H1 (cell line): ENCODE measurements at regions not wholly inside any gene's neighbourhood (a gene's known extent, or its start where the extent isn't known, plus 50 kb on each side); places are given as distances from the start of the nearest gene placed in this dataset.
A peak's percentile ranks its signal among the peaks of the same experiment; 100 is the strongest.

Experiments
- CBX5 ChIP-seq: fragments of 300-800, 300-1000 bp; sonication (generic); IDR thresholded peaks from 2 replicates; pipeline ENCODE4 v1.7.1; 2016; ENCODE audit warnings: antibody characterized with exemption, low read length, low read depth
- CBX8 ChIP-seq: fragments of 300-800, 300-1000 bp; sonication (generic); IDR thresholded peaks from 2 replicates; pipeline ENCODE4 v1.7.1; 2016; ENCODE audit warnings: low read depth, low read length, borderline replicate concordance
- CTBP2 ChIP-seq: IDR thresholded peaks from 2 replicates; pipeline ENCODE4 v1.7.0; 2011; ENCODE audit warnings: borderline replicate concordance, mild to moderate bottlenecking, moderate library complexity, mixed read lengths, low read length; ENCODE audit not compliant: insufficient read depth, insufficient read length
- E2F6 ChIP-seq: IDR thresholded peaks from 2 replicates; pipeline ENCODE4 v1.6.1; 2012; ENCODE audit warnings: inconsistent platforms
- EP300 ChIP-seq, 2 experiments: IDR thresholded peaks; 1 replicate in 1 of 2; 2 replicates in 1 of 2; pipeline ENCODE4 v1.6.1; 2011 to 2012; ENCODE audit warnings: low read depth in 2 of 2, low read length in 2 of 2, mild to moderate bottlenecking in 2 of 2, borderline replicate concordance in 1 of 2, inconsistent platforms in 1 of 2, moderate library complexity in 1 of 2
- HDAC2 ChIP-seq, 2 experiments: fragments of 300-600 bp in 1 of 2; sonication (generic) in 1 of 2; IDR thresholded peaks; 2 replicates each; pipeline ENCODE4 v1.6.1; 2011 to 2012; ENCODE audit warnings: low read depth in 2 of 2, low read length in 2 of 2, mild to moderate bottlenecking in 2 of 2, moderate library complexity in 2 of 2, borderline replicate concordance in 1 of 2, inconsistent platforms in 1 of 2
- JUN ChIP-seq: IDR thresholded peaks from 2 replicates; pipeline ENCODE4 v1.6.1; 2011; ENCODE audit warnings: low read depth, mild to moderate bottlenecking, improper control_type of control experiment, low read length
- JUND ChIP-seq: IDR thresholded peaks from 2 replicates; pipeline ENCODE4 v1.6.1; 2011; ENCODE audit warnings: mild to moderate bottlenecking, improper control_type of control experiment, low read length
- KDM4A ChIP-seq: IDR thresholded peaks from one replicate; pipeline ENCODE4 v1.7.1; 2012; ENCODE audit warnings: low read depth, mild to moderate bottlenecking, moderate library complexity, low read length, inconsistent platforms; ENCODE audit not compliant: severe bottlenecking
- NRF1 ChIP-seq: IDR thresholded peaks from 2 replicates; pipeline ENCODE4 v1.6.1; 2011; ENCODE audit warnings: mild to moderate bottlenecking, low read depth, low read length, improper control_type of control experiment
- PHF8 ChIP-seq: fragments of 200-600 bp; sonication (generic); conservative IDR thresholded peaks from 2 replicates; pipeline ENCODE4 v1.7.1; 2012; ENCODE audit warnings: low read depth, mild to moderate bottlenecking, inconsistent platforms, low read length, moderate library complexity
- POLR2A ChIP-seq, 2 experiments: IDR thresholded peaks; 1 replicate in 1 of 2; 2 replicates in 1 of 2; pipeline ENCODE4 v1.6.1; 2011; ENCODE audit warnings: low read depth in 2 of 2, low read length in 2 of 2, mild to moderate bottlenecking in 2 of 2; ENCODE audit errors: control extremely low read depth in 1 of 2
- POLR2AphosphoS5 ChIP-seq: IDR thresholded peaks from 2 replicates; pipeline ENCODE4 v1.6.1; 2011; ENCODE audit warnings: low read depth, low read length
- RAD21 ChIP-seq, 2 experiments: IDR thresholded peaks in 1 of 2; conservative IDR thresholded peaks in 1 of 2; 2 replicates each; pipeline ENCODE4 v1.6.1; 2011; ENCODE audit warnings: low read depth in 2 of 2, low read length in 2 of 2, improper control_type of control experiment in 1 of 2, inconsistent platforms in 1 of 2, mild to moderate bottlenecking in 1 of 2, moderate library complexity in 1 of 2
- RBBP5 ChIP-seq: IDR thresholded peaks from 2 replicates; pipeline ENCODE4 v1.7.1; 2012; ENCODE audit warnings: low read depth, mild to moderate bottlenecking, inconsistent platforms, low read length, moderate library complexity, borderline replicate concordance
- RNF2 ChIP-seq: fragments of 200-900, 300-1000 bp; sonication (generic); IDR thresholded peaks from 2 replicates; pipeline ENCODE4 v1.7.1; 2016; ENCODE audit warnings: borderline replicate concordance, low read depth, mild to moderate bottlenecking, antibody characterized with exemption, low read length; ENCODE audit not compliant: poor library complexity, severe bottlenecking; ENCODE audit errors: missing control alignments
- SAP30 ChIP-seq: fragments of 300-600 bp; sonication (generic); IDR thresholded peaks from 2 replicates; pipeline ENCODE4 v1.7.1; 2012; ENCODE audit warnings: low read length, moderate library complexity, mild to moderate bottlenecking, inconsistent platforms; ENCODE audit not compliant: insufficient read depth, insufficient replicate concordance
- SP2 ChIP-seq: IDR thresholded peaks from 2 replicates; pipeline ENCODE4 v1.6.1; 2012; ENCODE audit warnings: mild to moderate bottlenecking, low read length, inconsistent platforms
- SRF ChIP-seq: IDR thresholded peaks from 2 replicates; pipeline ENCODE4 v1.6.1; 2011; ENCODE audit warnings: mild to moderate bottlenecking, low read depth, low read length, moderate library complexity
- SUZ12 ChIP-seq: fragments of 200-600 bp; sonication (generic); IDR thresholded peaks from 2 replicates; pipeline ENCODE4 v1.6.1; 2012; ENCODE audit warnings: mild to moderate bottlenecking, inconsistent platforms, low read length, moderate library complexity, mixed read lengths
- TCF12 ChIP-seq: IDR thresholded peaks from 2 replicates; pipeline ENCODE4 v1.6.1; 2011; ENCODE audit warnings: low read depth, mild to moderate bottlenecking, low read length
- TEAD4 ChIP-seq: IDR thresholded peaks from 2 replicates; pipeline ENCODE4 v1.6.1; 2012; ENCODE audit warnings: low read depth, low read length, inconsistent platforms, mixed read lengths
- ZNF274 ChIP-seq: IDR thresholded peaks from 2 replicates; pipeline ENCODE4 v1.7.0; 2012; ENCODE audit warnings: low read length, borderline replicate concordance; ENCODE audit errors: extremely low read depth

- TF ChIP-seq TCF12 (peak; percentile 34; the same call in 1 of the 2 replicates), EP300 (IDR thresholded peaks at IDR 0.05; ENCODE audit: borderline replicate concordance in 1 of 2, low read depth in 2 of 2, low read length in 2 of 2) (no peak), CTBP2 (no peak), ZNF274 (no peak), PHF8 (no peak), POLR2A (IDR thresholded peaks at IDR 0.05; ENCODE audit: control extremely low read depth in 1 of 2, low read depth in 2 of 2, low read length in 2 of 2) (no peak), RBBP5 (no peak), TEAD4 (0 out of 2 replicates have a peak, but pooled peaks have one; percentile 10), NRF1 (no peak), JUND (no peak), RNF2 (no peak), KDM4A (peak; percentile 49), SP2 (no peak), SUZ12 (no peak), SAP30 (no peak), JUN (no peak), SRF (no peak), CBX5 (no peak), HDAC2 (IDR thresholded peaks at IDR 0.05; ENCODE audit: borderline replicate concordance in 1 of 2, low read depth in 2 of 2, low read length in 2 of 2) (no peak; a peak in 1 of 4 replicates), E2F6 (peak; percentile 72), POLR2AphosphoS5 (no peak), RAD21 (IDR thresholded peaks at IDR 0.05 in 1 of 2, conservative IDR thresholded peaks at IDR 0.05 in 1 of 2; ENCODE audit: low read depth in 2 of 2, low read length in 2 of 2) (peak; percentile 94 to 96), CBX8 (no peak)
Measured at GRCh38 chr7:45259966-45260646, 102.5 kb downstream of the RAMP3 start (continued).
